IPS-11a (cell line): ENCODE measurements at regions not wholly inside any gene's neighbourhood (a gene's known extent, or its start where the extent isn't known, plus 50 kb on each side); places are given as distances from the start of the nearest gene placed in this dataset.

Experiments used
- H3K4me3 ChIP-seq: one replicate; pipeline ENCODE4 v1.5.1; 2013; ENCODE audit warnings: low read depth, low read length, control low read depth

DNA sequence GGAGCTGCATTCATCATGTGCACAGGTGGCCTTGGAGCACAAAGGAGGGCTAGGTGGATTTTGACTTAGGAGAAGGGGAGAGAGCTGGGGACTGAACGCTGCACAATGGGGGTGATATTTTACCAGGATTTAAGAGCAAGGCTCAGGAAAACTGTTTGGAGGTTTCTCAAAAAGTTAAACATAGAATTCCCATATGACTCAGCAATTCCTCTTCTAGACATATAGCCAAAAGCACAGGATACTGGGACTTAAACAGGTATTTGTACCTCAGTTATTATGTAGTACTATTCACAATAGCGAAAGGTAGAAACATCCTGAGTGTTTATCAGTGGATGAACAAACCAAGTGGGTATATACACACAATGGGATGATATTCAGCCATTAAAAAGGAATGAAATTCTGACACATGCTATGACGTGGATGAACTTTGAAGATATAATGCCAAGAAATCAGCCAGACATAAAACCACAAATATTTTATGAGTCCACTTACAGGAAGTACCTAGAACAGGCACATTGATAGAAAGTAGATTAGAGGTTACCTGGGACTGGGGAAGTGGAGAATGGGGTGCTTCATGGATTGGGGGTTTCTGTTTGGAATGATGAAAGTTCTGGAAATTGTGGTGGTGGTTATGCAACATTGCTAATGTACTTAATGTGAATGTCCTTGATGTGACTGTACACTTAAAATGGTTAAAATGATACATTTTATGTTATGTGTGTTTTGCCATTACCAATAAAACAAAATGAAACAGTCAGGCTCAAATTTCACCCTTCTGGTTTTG, 216.9 kb downstream of the HAUS1 start:
- no peak overlapping the region for H3K4me3 ChIP-seq

DNA sequence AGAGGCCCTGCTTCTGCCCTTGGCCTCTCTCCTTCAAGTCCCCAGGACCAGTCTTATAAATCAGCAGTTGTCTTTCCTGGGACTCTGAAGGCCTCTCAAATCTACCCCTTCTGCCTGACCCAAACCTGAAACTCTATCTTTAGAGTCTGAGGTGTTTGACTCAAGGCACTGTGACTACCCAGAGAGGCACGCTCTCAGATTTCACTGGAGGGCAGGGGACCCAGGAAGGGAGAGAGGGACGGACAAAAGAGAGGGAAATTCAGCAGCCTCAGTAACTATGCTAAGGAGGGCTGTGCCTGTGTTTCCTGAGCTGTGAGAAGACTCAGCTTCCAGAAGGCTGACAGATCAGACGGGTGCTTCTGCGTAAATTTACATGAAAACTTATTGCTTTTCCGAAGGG, 217.8 kb downstream of the HAUS1 start:
- no peak overlapping the region for H3K4me3 ChIP-seq

DNA sequence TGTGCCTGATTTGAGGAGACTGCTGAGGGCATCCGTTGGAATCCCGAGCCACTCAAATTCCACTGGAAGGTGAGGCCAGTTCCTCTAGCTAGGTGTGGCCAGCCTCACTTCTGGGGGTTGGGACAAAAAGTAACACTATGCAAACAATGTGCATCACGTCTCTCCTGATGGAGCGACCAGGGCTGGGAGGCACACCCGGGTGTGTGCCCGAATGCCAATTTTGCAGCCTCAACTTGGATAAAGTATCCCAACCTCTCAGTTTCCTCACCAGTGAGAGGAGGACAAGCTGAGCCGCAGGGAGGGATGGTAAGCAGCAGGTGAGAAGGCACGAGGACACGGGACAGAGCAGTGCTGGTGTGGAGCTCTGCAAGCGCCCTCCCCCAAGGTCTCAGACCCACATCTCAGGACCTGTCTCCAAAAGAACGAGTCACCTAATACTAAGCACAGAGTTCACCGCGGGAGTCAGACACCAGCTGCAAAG, 218.3 kb downstream of the HAUS1 start:
- H3K4me3 ChIP-seq: no peak overlapping the region

DNA sequence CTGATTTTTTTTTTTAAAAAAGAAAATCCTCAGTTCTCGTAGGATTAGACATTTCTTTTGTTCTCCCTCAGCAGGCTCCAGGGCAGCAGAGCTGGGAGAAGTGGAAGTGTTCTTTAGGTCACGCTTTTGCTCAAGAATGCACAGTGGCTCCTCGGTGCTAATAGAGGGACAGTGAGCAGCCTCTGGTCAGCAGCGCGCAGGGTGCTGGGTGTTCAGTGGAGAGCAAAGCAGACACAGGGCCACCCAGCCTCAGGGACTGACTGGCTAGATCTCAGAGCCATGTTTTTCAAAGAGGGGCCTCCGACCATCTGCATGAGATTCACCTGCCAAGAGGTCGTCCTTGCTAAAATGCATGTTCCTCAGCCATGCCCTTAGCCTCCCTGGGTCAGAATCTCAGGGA, 218.8 kb downstream of the HAUS1 start:
- H3K4me3 ChIP-seq: no peak overlapping the region

DNA sequence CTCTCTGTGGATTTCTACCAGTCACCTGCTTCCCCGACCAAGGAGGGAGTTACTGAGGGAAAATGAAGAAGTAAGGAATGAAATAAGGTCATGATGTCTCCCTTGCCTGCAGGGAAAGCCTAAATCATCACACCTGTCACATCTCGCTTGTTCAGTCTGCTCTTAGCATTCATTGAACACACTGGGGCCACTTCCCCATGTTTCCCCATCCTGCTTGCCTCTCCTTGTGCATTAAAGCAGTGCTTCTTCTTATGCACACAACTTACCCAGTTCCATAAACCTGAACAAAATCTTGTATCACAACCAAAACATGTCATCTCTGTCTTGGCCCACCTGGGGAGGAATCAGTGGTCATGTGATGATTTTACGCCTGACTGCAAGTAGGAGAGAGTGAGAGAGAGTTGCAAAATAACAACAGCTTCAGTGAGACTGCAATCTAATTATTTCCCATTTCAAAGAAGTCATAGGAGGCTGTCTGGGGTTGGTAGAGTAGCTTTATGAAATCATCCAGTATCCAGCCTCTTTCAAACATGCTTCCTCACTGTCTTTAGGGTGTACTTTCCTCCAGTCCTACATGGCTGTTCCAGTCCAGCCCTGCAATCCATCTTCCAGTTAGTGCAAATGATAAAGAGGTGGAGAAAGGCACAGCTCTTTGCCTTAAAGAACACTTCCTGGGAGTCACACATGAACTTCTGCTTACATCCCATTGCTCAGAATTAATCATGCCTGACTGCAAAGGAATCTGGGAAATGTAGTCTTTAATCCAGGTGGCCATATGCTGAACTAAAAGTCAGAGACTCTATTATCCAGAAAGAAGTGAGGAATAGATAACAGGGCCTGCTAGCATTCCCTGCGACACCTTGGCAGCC, 220.1 kb downstream of the HAUS1 start:
- H3K4me3 ChIP-seq: no peak overlapping the region

DNA sequence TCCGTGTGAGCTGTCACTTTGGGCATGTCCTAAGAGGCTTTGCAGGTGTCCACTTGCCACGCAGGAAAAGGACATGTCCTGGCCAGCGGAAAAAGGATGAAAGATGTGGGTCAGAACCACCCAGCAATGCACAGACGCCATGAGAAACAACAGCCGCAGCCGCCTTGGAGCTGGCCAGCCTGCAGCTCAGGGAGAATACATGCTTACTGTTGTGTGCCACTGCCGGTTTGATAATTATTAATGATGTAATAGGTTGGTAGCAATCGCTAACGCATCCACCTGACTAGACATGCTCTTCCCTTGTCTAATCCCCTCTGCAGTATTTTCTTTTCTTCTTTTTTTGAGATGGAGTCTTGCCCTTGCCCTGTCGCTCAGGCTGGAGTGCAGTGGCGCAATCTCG, 221.7 kb downstream of the HAUS1 start:
- H3K4me3 ChIP-seq: no peak overlapping the region

DNA sequence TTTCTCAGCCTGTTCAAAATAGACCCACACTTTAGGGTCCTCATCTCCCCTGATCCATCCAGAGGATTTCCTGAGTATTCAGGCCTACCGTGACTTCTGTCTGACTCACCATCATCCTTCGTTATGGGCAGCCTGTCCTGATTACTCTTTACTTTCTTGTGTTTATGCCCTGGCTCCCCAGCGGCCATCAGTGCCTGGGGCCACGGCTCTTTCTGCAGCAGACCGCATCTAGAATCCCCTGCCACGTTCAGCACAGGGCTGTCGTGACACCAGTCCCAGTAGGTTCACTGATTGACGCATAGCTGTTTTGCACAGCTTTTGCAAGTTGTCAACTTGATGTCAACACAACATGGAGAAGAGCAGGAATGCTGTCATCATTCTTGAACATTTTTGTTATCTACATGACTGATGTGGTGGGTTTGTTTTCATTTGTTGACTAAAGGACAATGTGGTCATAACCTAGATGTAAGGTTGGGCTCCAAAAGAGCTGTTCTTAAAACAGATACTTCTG, 225.6 kb downstream of the HAUS1 start:
- H3K4me3 ChIP-seq: no peak overlapping the region

DNA sequence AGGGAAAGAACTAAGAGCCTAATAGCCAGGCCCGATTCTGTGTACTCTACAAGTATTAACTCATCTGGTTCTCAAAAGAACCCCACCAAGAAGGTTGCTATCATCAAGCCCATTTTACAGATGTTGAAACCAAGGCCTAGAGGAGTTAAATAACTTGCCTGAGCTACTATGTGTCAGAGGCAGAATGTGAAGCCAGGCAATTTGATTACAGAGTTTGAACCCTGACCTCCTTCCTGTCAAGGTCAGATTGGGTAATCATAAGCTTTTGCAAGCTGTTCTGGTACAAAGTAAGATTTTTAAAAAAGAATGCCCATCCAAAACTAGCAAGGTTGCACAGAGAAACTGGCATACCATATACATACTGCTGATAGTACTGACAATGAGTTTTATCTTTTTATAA, 227.1 kb downstream of the HAUS1 start:
- H3K4me3 ChIP-seq: no peak overlapping the region

DNA sequence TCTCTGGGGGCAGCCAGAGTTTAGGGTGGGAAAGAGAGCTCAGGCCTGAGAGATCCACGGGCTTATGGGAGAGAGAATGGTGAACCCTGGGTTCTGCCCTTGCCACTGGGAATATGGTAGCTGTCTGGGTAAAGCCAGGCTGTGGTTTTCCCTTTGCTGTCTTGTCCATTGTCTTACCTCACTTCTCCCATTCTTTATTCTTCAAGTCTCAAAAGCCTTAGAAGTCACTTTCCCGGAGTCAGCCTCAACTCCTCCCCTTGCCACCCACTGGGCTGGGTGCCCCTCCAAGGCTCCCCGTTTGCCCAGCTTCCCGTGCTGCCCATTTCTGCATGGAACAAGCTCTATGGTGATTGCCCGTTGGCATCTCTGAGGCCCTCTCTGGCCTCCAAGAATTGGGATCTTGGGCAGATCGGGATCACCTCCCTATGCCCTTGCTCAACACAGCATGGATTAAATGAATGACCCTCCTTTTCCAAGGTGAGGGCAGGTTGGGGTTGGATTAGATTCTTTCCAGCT, 228.2 kb downstream of the HAUS1 start:
- no peak overlapping the region for H3K4me3 ChIP-seq

DNA sequence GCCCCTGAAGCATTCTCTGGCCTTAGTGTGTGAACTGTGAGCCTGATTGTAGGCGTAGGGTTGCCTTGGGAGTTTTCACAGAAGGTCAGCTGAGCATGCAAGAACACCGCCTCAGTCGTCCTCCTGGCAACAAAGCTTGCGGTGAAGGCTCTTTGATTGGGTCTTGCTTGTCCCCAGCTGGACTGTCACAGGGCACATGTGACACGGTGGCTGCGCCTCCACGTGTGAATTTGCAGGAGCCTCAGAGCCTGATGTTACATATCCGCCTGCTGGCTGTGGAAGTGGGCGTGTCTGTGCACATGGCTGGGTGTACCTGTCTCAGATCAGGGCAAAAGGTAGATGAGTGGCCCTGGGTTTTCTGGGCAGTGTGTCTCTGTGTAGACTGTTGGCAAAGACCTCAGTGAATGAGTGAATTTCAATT, 228.7 kb downstream of the HAUS1 start:
- peak overlapping the region; percentile 63 for H3K4me3 ChIP-seq

DNA sequence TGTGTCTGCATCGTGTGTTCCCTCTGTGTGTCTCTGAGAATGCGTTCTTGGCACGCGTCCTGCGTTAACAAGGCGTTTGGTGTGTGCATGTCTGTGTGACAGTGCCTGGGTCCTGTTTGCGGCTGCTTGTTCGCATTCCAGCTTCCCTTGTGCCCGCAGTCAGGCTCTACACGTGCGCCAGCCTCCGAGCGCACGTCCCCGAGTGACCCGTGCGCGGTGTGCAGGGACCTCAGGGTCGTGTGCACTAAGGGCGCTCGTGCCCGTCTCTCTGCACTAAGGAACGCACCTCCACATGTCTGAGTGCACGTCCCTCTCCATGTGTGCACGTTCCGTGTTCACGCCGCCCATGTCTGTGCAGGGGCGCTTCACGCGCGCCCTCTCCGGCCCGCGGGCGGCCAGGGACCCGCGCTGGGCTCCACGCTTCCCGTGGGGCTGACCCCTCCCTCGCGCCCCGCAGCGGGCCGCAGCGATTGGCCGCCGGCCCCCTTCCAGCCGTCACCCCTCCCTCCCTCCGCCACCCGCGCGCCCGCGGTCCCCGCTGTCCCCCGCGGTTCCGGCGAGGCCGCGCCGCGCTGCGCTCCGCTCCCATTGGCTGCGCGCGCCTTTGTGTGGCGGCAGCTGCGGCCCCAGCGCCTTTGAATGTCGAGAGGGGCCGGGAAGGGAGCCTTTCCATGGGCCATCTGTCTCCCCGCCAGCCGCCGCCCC, 229.4 kb downstream of the HAUS1 start:
- H3K4me3 ChIP-seq: peak overlapping the region; percentile 63

DNA sequence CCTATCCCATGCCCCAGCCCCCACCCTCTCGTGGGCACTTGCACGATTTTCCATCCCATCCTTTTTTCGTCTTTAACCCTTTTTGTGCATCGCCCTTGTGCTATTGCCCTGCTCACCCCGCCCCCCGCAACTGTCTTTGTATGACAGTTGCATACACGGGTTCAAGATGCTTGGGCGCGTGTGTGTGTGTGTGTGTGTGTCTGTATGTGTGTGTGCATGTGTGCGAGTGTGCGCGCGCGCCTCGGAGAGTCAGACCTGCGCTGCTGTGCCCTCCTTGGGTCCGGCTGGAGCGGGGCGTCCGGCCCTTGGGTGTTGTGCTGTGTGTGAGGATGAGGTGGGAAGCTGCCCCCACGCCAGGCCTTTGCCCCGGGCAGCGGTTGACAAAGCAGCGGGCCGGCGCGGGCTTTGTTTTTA, 230.7 kb downstream of the HAUS1 start:
- peak overlapping the region; percentile 53 for H3K4me3 ChIP-seq

DNA sequence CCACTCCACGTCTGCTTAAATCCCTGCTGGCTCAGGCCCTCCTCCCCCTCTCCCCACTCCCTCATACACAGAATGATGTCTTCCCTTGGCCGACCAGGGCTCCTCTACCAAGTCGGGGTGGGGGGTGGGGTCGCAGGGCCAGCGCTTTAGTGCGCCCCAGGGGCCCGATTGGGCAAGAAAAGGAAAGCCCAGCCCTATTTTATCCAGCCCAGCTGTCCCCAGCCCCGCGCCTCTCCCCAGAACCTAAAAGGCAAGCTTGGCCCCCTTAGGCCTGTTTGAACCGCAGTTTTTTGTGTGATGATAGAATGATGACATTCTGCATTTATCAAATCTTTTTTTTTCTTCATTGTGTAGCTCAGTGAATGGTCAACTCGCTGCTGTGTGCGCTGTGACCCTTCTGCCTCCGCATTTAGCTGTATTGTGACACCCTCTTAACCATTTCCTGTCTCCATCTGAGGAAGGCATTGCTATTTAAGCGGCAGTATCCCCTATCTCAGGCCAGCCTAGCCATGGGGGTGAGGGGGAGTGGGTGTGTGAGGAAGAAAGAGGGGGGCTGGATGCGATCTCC, 231.4 kb downstream of the HAUS1 start:
- peak overlapping the region; percentile 53 for H3K4me3 ChIP-seq

DNA sequence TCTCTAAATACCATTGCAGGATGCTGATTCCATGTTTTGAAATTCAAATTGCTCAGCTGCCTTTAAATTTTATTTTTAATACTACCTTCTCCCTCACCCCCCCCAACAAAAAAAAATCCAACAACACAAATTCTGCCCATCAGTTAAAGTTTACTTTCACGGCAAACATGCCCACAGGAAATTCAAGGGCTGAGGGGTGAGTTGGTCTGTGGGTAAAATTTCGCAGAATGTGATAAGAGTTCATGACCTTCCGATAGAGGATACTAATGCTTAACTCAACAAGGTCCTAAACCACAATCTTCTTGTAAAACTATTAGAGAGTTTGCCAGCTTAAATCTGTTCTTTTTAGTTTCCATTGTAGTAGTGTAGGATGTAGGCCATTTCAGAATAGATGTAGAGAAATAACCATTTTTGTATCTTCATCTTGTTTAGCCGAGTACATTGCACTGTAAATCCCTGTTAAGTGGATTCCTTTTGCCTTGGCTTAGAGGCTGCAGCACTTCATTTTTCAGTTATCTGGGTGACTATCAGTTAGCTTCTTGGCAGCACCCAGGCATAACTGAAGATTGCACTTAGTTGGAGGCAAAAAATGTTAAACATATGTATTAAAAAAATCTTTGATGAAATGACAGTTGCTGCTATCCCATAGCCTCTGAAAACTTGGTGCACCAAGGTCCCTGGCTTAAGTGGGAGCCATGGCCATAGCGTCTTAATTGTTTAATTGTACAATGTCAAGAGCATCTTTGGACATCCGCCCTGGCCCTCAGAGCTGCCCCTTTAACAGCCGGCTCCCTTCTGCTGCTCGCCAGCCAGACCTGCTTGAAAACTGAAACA, 232.3 kb downstream of the HAUS1 start:
- no peak overlapping the region for H3K4me3 ChIP-seq

DNA sequence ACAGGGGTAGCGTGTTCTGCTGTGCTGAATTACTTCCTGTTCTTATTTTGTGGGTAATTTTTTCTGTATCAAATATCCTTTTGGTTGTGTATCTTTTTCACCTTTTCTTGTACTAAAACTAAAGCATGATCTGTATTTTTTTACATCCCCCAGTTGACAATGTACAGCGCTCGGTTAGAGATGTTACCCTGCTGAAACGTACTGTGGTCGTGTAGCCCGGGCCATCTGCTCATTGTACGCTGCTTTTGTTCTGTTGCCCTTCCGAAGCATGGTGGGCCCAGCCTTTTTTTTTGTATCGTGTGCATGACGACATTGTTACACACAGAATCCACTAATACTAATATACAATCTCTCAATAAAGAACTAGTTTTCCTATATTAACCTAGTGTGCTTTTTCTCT, 233.1 kb downstream of the HAUS1 start:
- no peak overlapping the region for H3K4me3 ChIP-seq

DNA sequence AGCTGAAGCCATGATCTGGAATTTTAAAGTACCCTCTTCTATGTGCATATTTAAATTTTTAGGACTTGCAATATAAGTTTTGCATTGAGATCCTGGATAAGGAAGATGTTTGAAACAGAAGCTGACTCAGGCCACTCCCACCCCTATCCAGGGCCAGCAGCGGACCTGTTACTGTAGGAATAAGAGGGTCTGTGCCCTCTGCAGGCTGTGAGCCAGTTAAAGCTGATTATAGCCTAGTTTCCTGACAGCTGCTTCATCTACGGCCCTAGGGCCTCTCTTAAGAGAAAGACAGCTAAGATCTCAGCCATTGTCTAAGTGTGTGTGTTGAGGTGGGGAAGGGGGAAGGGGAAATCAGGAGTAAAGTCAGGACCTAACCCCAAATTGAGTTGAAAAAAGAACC, 234.0 kb downstream of the HAUS1 start:
- H3K4me3 ChIP-seq: no peak overlapping the region

DNA sequence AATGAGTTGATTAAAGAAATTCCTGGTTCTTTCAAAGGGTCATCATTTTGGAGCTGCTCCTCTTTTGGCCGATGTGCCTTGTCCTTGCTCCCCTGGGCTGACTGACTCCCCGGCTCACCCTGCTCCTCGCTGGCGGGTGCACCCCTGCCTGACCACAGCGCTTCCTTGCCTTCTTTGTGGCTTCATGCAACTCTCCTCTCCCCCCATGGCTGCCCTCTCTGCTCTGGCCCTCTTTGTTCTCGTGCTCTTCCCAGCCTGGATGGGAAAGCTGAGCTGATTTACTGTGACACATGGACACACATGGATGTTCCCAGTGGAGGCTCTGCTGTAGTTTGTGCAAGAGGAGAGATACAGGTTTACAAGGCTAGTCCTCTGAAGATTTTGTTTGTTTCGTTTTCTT, 234.6 kb downstream of the HAUS1 start:
- no peak overlapping the region for H3K4me3 ChIP-seq

DNA sequence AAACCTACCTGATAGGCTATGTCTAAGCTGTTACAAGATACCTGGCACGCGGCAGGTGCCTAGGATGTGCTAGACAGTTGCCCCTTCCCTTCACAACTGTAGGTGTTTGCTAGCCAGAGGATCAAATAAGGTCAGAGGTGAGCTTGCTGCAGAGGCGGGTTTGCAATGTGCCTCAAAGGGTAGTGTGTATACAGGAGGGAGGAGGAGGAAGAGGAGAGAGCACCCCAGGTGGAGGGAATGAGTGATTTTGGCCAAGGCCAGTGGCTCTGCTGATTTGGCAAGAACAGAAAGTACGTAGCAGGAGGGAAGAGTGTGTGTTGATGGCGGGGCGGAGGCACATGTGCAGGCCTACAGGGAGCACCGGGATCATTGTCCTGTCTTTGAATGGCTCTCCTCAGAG, 236.5 kb downstream of the HAUS1 start:
- no peak overlapping the region for H3K4me3 ChIP-seq

DNA sequence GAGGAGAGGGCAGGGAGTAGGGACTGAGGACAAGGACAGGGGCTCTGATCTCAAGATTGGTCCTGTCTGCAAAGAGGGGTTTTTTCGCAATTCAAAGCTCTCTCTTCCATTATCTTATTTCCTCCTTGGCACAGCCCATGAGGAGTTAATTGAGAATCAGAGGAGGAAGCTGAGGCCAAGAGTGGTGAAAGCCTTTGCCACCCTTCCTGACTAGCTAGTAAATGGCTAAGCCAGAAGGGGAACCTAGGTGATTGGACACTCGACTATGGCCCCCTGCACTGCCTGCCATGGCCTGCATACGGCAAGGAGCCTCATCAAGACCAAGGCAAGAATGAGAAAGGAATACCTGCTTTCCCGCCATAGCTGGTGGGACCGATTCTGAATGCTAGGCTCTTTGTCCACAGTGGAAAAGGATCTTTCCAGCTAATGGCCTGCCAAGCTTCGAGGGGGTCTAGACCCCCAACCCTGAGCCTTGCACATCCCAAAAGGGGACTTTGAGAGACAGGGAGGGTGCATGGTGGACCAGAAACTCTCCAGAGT, 237.9 kb downstream of the HAUS1 start:
- H3K4me3 ChIP-seq: no peak overlapping the region

DNA sequence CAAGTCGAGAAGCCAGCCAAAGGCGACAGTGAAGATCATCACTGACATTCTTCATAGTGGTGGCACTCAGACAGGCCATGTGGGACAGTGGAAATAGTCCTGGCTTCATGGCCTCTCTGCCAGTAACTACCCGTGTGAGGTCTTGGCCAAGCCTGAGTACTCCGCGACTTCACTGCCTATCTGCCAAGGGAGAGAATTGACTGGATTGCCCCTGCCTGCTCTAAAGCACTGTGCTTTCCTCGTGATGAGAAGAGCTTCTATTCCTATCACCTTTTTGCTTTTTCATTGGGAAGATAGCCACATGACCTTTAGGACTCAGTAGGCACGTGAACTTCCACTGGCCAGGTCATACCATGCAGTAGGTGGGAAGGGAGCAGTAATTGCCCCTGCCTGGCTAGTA, 239.3 kb downstream of the HAUS1 start:
- H3K4me3 ChIP-seq: no peak overlapping the region
